ENCODE measurements at regions not wholly inside any gene's neighbourhood (a gene's known extent, or its start where the extent isn't known, plus 50 kb on each side); places are given as distances from the start of the nearest gene placed in this dataset.

- ChIA-PET CTCF (interaction anchor here (1.4 to 2.1 kb wide), 3 partner anchors 62 to 148 kb away, joined by 5 to 6 read pairs (median 5); no protein-coding TSS in a partner anchor), POLR2A (no interaction called here)
- Histone ChIP-seq H3F3A (replicated peaks; ENCODE audit: insufficient read depth) (peaks cover 5% of the 10 kb centered on the region), H3K79me2 (ENCODE audit: insufficient read depth) (no peaks in the 10 kb centered on the region), H3K4me3 (ENCODE audit: low read depth in 2 of 2, low read length in 1 of 2) (no peak overlapping the region), H3K9ac (no peak overlapping the region), H3K4me1 (ENCODE audit: control insufficient read depth in 1 of 2, insufficient read depth in 2 of 2, low read depth in 1 of 2, low read length in 1 of 2) (peaks cover 0 to 68% of the 10 kb centered on the region in 2 experiments; a peak in 1 of 4 replicates), H2AFZ (ENCODE audit: low read depth) (no peak overlapping the region), H3K9me3 (no peaks in the 10 kb centered on the region), H3K27me3 (ENCODE audit: insufficient read depth) (no peaks in the 10 kb centered on the region), H3K9me2 (no peaks in the 10 kb centered on the region), H3K27ac (ENCODE audit: low read depth in 2 of 2, low read length in 1 of 2) (no peak overlapping the region), H3K36me3 (replicated peaks in 1 of 2; ENCODE audit: control insufficient read depth in 1 of 2, insufficient read depth in 2 of 2, low read length in 1 of 2) (no peaks in the 10 kb centered on the region), H4K20me1 (ENCODE audit: insufficient read depth) (no peaks in the 10 kb centered on the region), H3K4me2 (no peak overlapping the region)
- TF ChIP-seq USF1 (IDR thresholded peaks at IDR 0.05; ENCODE audit: borderline replicate concordance, low read depth): no peak
- TF ChIP-seq FOXM1 (IDR thresholded peaks at IDR 0.05; ENCODE audit: low read depth): no peak
- TF ChIP-seq NRF1 (IDR thresholded peaks at IDR 0.05; ENCODE audit: low read depth, low read length): no peak
- TF ChIP-seq USF2 (IDR thresholded peaks at IDR 0.05; ENCODE audit: borderline replicate concordance, low read depth, low read length): no peak
- no peak for TF ChIP-seq TAF1 (IDR thresholded peaks at IDR 0.05; ENCODE audit: borderline replicate concordance, low read depth, low read length)
- TF ChIP-seq RAD21 (IDR thresholded peaks at IDR 0.05; ENCODE audit: low read length): no peak
- no peak for TF ChIP-seq YY1 (IDR thresholded peaks at IDR 0.05; ENCODE audit: low read depth)
- TF ChIP-seq MAX (IDR thresholded peaks at IDR 0.05; ENCODE audit: low read depth): no peak
- no peak for TF ChIP-seq FOXJ3 (CRISPR knock-in tag; IDR thresholded peaks at IDR 0.05)
- TF ChIP-seq CHD2 (IDR thresholded peaks at IDR 0.05; ENCODE audit: low read length, partially characterized antibody): no peak
- no peak for TF ChIP-seq POLR2AphosphoS5 (IDR thresholded peaks at IDR 0.05; ENCODE audit: low read depth, low read length)
- no peak for TF ChIP-seq MEF2A (IDR thresholded peaks at IDR 0.05; ENCODE audit: borderline replicate concordance, low read depth)
- TF ChIP-seq NFIC (IDR thresholded peaks at IDR 0.05; ENCODE audit: borderline replicate concordance): no peak
- no peak for DNase-seq
- WGBS (ENCODE audit: low lambda C conversion rate): 36% methylated on average over 6 of the region's 11 CpGs
Observed at GRCh38 chr14:104286086-104286485, 147.7 kb downstream of the KIF26A start.

- TF ChIP-seq EZH2phosphoT487 (IDR thresholded peaks at IDR 0.05; ENCODE audit: borderline replicate concordance, low read depth): no peak
- no peak for TF ChIP-seq IRF3 (IDR thresholded peaks at IDR 0.05; ENCODE audit: low read depth, low read length)
- TF ChIP-seq CTCF (IDR thresholded peaks at IDR 0.05): no peak
- TF ChIP-seq USF2 (IDR thresholded peaks at IDR 0.05; ENCODE audit: borderline replicate concordance, low read depth, low read length): no peak
- no peak for TF ChIP-seq GATA2 (CRISPR knock-in tag; IDR thresholded peaks at IDR 0.05)
- no peak for TF ChIP-seq CHD2 (IDR thresholded peaks at IDR 0.05; ENCODE audit: low read length, partially characterized antibody)
- no peak for TF ChIP-seq RAD21 (IDR thresholded peaks at IDR 0.05; ENCODE audit: low read length)
- TF ChIP-seq GABPA (IDR thresholded peaks at IDR 0.05; ENCODE audit: low read depth): no peak
- no peak for TF ChIP-seq TCF12 (IDR thresholded peaks at IDR 0.05)
- TF ChIP-seq ELF1 (IDR thresholded peaks at IDR 0.05): no peak
- no peak for TF ChIP-seq MAX (IDR thresholded peaks at IDR 0.05; ENCODE audit: low read depth)
- TF ChIP-seq SIN3A (IDR thresholded peaks at IDR 0.05; ENCODE audit: borderline replicate concordance, low read depth, low read length): no peak
- no peak overlapping the region for H2AFZ ChIP-seq (ENCODE audit: low read depth)
- peaks cover 0 to 68% of the 10 kb centered on the region in 2 experiments; a peak in 1 of 4 replicates for H3K4me1 ChIP-seq (ENCODE audit: control insufficient read depth in 1 of 2, insufficient read depth in 2 of 2, low read depth in 1 of 2, low read length in 1 of 2)
- peaks cover 5% of the 10 kb centered on the region for H3F3A ChIP-seq (replicated peaks; ENCODE audit: insufficient read depth)
- no peaks in the 10 kb centered on the region for H4K20me1 ChIP-seq (ENCODE audit: insufficient read depth)
- H3K27ac ChIP-seq (ENCODE audit: low read depth in 2 of 2, low read length in 1 of 2): no peak overlapping the region
- no peak for DNase-seq
- H3K9me2 ChIP-seq: no peaks in the 10 kb centered on the region
- H3K79me2 ChIP-seq (ENCODE audit: insufficient read depth): no peaks in the 10 kb centered on the region
- no peaks in the 10 kb centered on the region for H3K9me3 ChIP-seq
- ChIA-PET POLR2A (no interaction called here), CTCF (interaction anchor here (0.6 to 2.1 kb wide), 6 partner anchors 24 to 278 kb away, joined by 3 to 6 read pairs (median 5); no protein-coding TSS in a partner anchor)
- H3K4me3 ChIP-seq (ENCODE audit: low read depth in 2 of 2, low read length in 1 of 2): no peak overlapping the region
- H3K36me3 ChIP-seq (replicated peaks in 1 of 2; ENCODE audit: control insufficient read depth in 1 of 2, insufficient read depth in 2 of 2, low read length in 1 of 2): no peaks in the 10 kb centered on the region
- no peaks in the 10 kb centered on the region for H3K27me3 ChIP-seq (ENCODE audit: insufficient read depth)
- WGBS (ENCODE audit: low lambda C conversion rate): 59% methylated on average over 7 of the region's 7 CpGs
- no peak overlapping the region for H3K4me2 ChIP-seq
- H3K9ac ChIP-seq: no peak overlapping the region
Observed at GRCh38 chr14:104286496-104286895, 148.1 kb downstream of the KIF26A start.

All from SK-N-SH (cell line).